ENCODE measurements at regions not wholly inside any gene's neighbourhood (a gene's known extent, or its start where the extent isn't known, plus 50 kb on each side); places are given as distances from the start of the nearest gene placed in this dataset.

GRCh38 chr5:118552146-118552545, 436.2 kb downstream of the DTWD2 start:
- TF ChIP-seq CTCF (IDR thresholded peaks at IDR 0.05) (no peak), EZH2 (IDR thresholded peaks at IDR 0.05) (no peak), EZH2phosphoT487 (IDR thresholded peaks at IDR 0.05) (no peak)
- H3K4me1 Mint-ChIP-seq: peaks cover 2% of the 10 kb centered on the region
- no peaks in the 10 kb centered on the region for H3K79me2 ChIP-seq (ENCODE audit: low read depth)
- peaks cover 17% of the 10 kb centered on the region for H3K4me1 ChIP-seq
- no peaks in the 10 kb centered on the region for H3K9me3 Mint-ChIP-seq
- H4K20me1 ChIP-seq (ENCODE audit: low read depth): no peaks in the 10 kb centered on the region
- H2AFZ ChIP-seq (replicated peaks): no peak overlapping the region
- no peak overlapping the region for H3K4me2 ChIP-seq
- no peaks in the 10 kb centered on the region for H3F3A ChIP-seq (ENCODE audit: low read depth)
- no peak for DNase-seq (ENCODE audit: low spot score)
- no peaks in the 10 kb centered on the region for H3K27me3 Mint-ChIP-seq (ENCODE audit: insufficient read depth, low read depth)
- H3K4me3 ChIP-seq: no peak overlapping the region
- H3K27ac ChIP-seq: no peak overlapping the region
- no peaks in the 10 kb centered on the region for H3K36me3 Mint-ChIP-seq
- H3K27me3 ChIP-seq: no peaks in the 10 kb centered on the region
- H3K9me3 ChIP-seq (ENCODE audit: low read depth): no peaks in the 10 kb centered on the region
- no peak overlapping the region for H3K4me3 Mint-ChIP-seq
- H3K9ac ChIP-seq: no peak overlapping the region
- no peak overlapping the region for H3K27ac Mint-ChIP-seq
- no peaks in the 10 kb centered on the region for H3K36me3 ChIP-seq

- Histone ChIP-seq H4K20me1 (ENCODE audit: low read depth) (no peaks in the 10 kb centered on the region), H3K27ac (no peak overlapping the region), H3K36me3 (no peaks in the 10 kb centered on the region), H3K27me3 (no peaks in the 10 kb centered on the region), H3K79me2 (ENCODE audit: low read depth) (no peaks in the 10 kb centered on the region), H2AFZ (replicated peaks) (no peak overlapping the region), H3K4me3 (no peak overlapping the region), H3K9ac (no peak overlapping the region), H3F3A (ENCODE audit: low read depth) (no peaks in the 10 kb centered on the region), H3K9me3 (ENCODE audit: low read depth) (no peaks in the 10 kb centered on the region), H3K4me1 (peaks cover 21% of the 10 kb centered on the region), H3K4me2 (no peak overlapping the region)
- Mint-ChIP-seq H3K27me3 (ENCODE audit: insufficient read depth, low read depth) (no peaks in the 10 kb centered on the region), H3K9me3 (no peaks in the 10 kb centered on the region), H3K27ac (no peak overlapping the region), H3K4me3 (no peak overlapping the region), H3K36me3 (no peaks in the 10 kb centered on the region), H3K4me1 (peaks cover 2% of the 10 kb centered on the region)
- DNase-seq (ENCODE audit: low spot score): no peak
- TF ChIP-seq EZH2phosphoT487 (IDR thresholded peaks at IDR 0.05) (no peak), CTCF (IDR thresholded peaks at IDR 0.05) (no peak), EZH2 (IDR thresholded peaks at IDR 0.05) (no peak)
Observed at GRCh38 chr5:118551716-118552115, 436.6 kb downstream of the DTWD2 start.

GRCh38 chr5:118551031-118551430, 437.3 kb downstream of the DTWD2 start:
- H3K27ac Mint-ChIP-seq: no peak overlapping the region
- Histone ChIP-seq H2AFZ (replicated peaks) (no peak overlapping the region), H3K27me3 (no peaks in the 10 kb centered on the region), H3K9ac (no peak overlapping the region), H3K4me2 (no peak overlapping the region), H3F3A (ENCODE audit: low read depth) (no peaks in the 10 kb centered on the region), H3K27ac (no peak overlapping the region), H3K9me3 (ENCODE audit: low read depth) (no peaks in the 10 kb centered on the region), H3K4me1 (peaks cover 25% of the 10 kb centered on the region), H3K36me3 (no peaks in the 10 kb centered on the region), H4K20me1 (ENCODE audit: low read depth) (no peaks in the 10 kb centered on the region), H3K4me3 (no peak overlapping the region), H3K79me2 (ENCODE audit: low read depth) (no peaks in the 10 kb centered on the region)
- H3K4me1 Mint-ChIP-seq: peaks cover 2% of the 10 kb centered on the region
- H3K4me3 Mint-ChIP-seq: no peak overlapping the region
- TF ChIP-seq CTCF (IDR thresholded peaks at IDR 0.05) (no peak), EZH2phosphoT487 (IDR thresholded peaks at IDR 0.05) (no peak), EZH2 (IDR thresholded peaks at IDR 0.05) (no peak)
- no peaks in the 10 kb centered on the region for H3K36me3 Mint-ChIP-seq
- no peaks in the 10 kb centered on the region for H3K9me3 Mint-ChIP-seq
- DNase-seq (ENCODE audit: low spot score): no peak
- no peaks in the 10 kb centered on the region for H3K27me3 Mint-ChIP-seq (ENCODE audit: insufficient read depth, low read depth)

All from neural progenitor cell (in vitro differentiated cells).